H1 (cell line): ENCODE measurements at regions not wholly inside any gene's neighbourhood (a gene's known extent, or its start where the extent isn't known, plus 50 kb on each side); places are given as distances from the start of the nearest gene placed in this dataset.

ENCODE experiments used
- CTCF ChIP-seq, 3 experiments: IDR thresholded peaks; 1 replicate in 2 of 3; 2 replicates in 1 of 3; pipeline versions ENCODE4 v1.5.1 to v1.6.1; 2011; ENCODE audit warnings: low read length in 3 of 3, mild to moderate bottlenecking in 3 of 3, inconsistent platforms in 2 of 3, low read depth in 1 of 3, moderate library complexity in 1 of 3; ENCODE audit not compliant: insufficient read depth in 1 of 3; ENCODE audit errors: control extremely low read depth in 1 of 3
- RBBP5 ChIP-seq: IDR thresholded peaks from 2 replicates; pipeline ENCODE4 v1.7.1; 2012; ENCODE audit warnings: low read depth, mild to moderate bottlenecking, inconsistent platforms, low read length, moderate library complexity, borderline replicate concordance
- SIN3A ChIP-seq, 2 experiments: IDR thresholded peaks in 1 of 2; conservative IDR thresholded peaks in 1 of 2; 2 replicates each; pipeline ENCODE4 v1.6.1; 2011 to 2012; ENCODE audit warnings: low read length in 2 of 2, improper control_type of control experiment in 1 of 2, low read depth in 1 of 2, mild to moderate bottlenecking in 1 of 2
- TAF7 ChIP-seq: optimal IDR thresholded peaks from 2 replicates; pipeline ENCODE3; 2011; ENCODE audit warnings: low read depth, mild to moderate bottlenecking, inconsistent platforms, low read length, moderate library complexity, borderline replicate concordance

GRCh38 chr10:70984986-70985722 is 96.8 kb upstream of the PCBD1 start (continued):
- no peak for TF ChIP-seq CTCF (IDR thresholded peaks at IDR 0.05; ENCODE audit: control extremely low read depth in 1 of 3, insufficient read depth in 1 of 3, low read depth in 1 of 3, low read length in 3 of 3)
- TF ChIP-seq TAF7, result no peak
- TF ChIP-seq SIN3A (conservative IDR thresholded peaks at IDR 0.05 in 1 of 2, IDR thresholded peaks at IDR 0.05 in 1 of 2; ENCODE audit: low read depth in 1 of 2, low read length in 2 of 2), result no peak
- no peak for TF ChIP-seq RBBP5
- TF ChIP-seq, all 59 proteins: peak for 0
